AG10803 (cell line): ENCODE measurements at regions not wholly inside any gene's neighbourhood (a gene's known extent, or its start where the extent isn't known, plus 50 kb on each side); places are given as distances from the start of the nearest gene placed in this dataset.
A peak's percentile ranks its signal among the peaks of the same experiment; 100 is the strongest.

Experiments
- DNase-seq: peaks from one replicate; pipeline ENCODE4 v3.0.0; 2010; ENCODE audit warnings: low read depth
- H3K4me3 ChIP-seq: 2 replicates; pipeline ENCODE4 v1.5.1; 2011; ENCODE audit warnings: mild to moderate bottlenecking, low read length, control low read depth
- CTCF ChIP-seq: conservative IDR thresholded peaks from 2 replicates; pipeline ENCODE4 v1.5.1; 2011; ENCODE audit warnings: mild to moderate bottlenecking, low read length, control low read depth, inconsistent platforms

DNA sequence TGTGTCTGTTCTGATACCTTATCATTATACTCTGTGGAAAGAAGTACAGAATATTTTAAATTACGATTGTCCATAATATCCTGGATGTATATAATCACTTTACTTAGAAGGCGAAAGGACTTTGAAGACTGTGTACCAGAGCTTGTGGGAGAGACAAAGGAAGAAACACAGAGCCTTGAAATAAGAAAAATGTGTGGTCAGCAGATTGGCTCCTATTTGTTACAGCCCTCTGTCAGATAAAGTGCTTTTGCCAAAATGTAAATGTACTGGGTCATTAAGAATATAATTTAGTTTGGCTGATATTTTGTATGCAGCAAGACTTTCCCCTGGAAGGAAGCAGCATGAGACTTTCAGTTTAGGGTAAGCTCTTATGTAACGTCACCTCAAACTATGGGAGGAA, 443.1 kb downstream of the CCDC85A start:
- DNase-seq = no peak
- H3K4me3 ChIP-seq = no peak overlapping the region
- no peak for TF ChIP-seq CTCF

GRCh38 chr2:56630286-56630685, 446.5 kb downstream of the CCDC85A start:
- no peak for TF ChIP-seq CTCF
- peak; percentile 6 for DNase-seq
- no peak overlapping the region for H3K4me3 ChIP-seq

GRCh38 chr2:56647997-56648396, 464.2 kb downstream of the CCDC85A start:
- H3K4me3 ChIP-seq = no peak overlapping the region
- no peak for TF ChIP-seq CTCF
- DNase-seq = no peak

DNA sequence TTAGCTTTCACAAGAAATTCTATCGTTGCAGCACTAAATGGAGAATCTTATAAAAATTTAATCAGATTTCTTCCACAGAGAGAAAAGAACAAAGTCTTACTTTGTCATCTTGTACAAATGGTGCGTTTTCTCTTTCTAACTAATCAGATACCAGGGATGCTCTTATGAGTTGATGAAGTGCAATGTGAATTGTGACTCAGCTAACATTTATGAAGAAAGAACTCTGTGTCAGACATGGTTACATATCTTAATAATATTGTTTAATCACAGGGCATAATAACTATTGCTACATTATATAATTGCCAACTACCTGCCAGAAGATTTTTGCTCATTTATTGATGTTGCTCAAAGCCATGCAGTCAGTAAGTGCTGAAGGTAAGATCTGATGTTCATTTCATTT, 465.0 kb downstream of the CCDC85A start:
- TF ChIP-seq CTCF = no peak
- no peak overlapping the region for H3K4me3 ChIP-seq
- DNase-seq = peak; percentile 31

DNA sequence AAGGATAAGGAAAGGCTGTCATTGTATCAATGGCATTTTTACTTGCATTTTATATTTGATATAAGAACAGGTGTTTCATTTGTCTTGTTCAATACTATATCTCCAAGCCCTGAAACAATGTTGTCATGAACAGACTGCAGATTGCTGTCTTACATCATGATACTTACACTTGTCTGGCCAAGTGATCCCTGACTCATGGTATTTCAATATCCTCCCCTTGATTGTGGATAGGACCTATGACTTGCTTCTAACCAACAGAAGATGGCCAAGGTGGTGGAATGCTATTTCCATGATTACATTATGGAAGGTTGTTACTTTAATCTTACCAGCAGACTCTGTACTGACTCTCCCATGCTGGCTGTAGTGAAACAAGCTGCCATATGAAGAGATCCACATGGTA, 471.1 kb downstream of the CCDC85A start:
- H3K4me3 ChIP-seq = no peak overlapping the region
- DNase-seq = peak; percentile 13
- TF ChIP-seq CTCF = no peak

- no peak for TF ChIP-seq CTCF
- no peak overlapping the region for H3K4me3 ChIP-seq
- DNase-seq = no peak
Measured at GRCh38 chr2:56656826-56657225, 473.0 kb downstream of the CCDC85A start.

- TF ChIP-seq CTCF = no peak
- DNase-seq = no peak
Measured at GRCh38 chr2:56666777-56667176, 483.0 kb downstream of the CCDC85A start.

More at GRCh38 chr2:56666777-56667176, 483.0 kb downstream of the CCDC85A start:
- no peak overlapping the region for H3K4me3 ChIP-seq
